ENCODE measurements at regions not wholly inside any gene's neighbourhood (a gene's known extent, or its start where the extent isn't known, plus 50 kb on each side); places are given as distances from the start of the nearest gene placed in this dataset.

GRCh38 chr15:54990793-54991192 is 205.9 kb downstream of the RSL24D1 start:
- TF ChIP-seq CTCF (conservative IDR thresholded peaks at IDR 0.05) = no peak
- TF ChIP-seq ZFX (IDR thresholded peaks at IDR 0.05) = no peak
